22Rv1 (cell line): ENCODE measurements at regions not wholly inside any gene's neighbourhood (a gene's known extent, or its start where the extent isn't known, plus 50 kb on each side); places are given as distances from the start of the nearest gene placed in this dataset.
"Not testable (repeated sequence)": the region's sequence is repeated elsewhere in the genome, so short reads cannot be mapped to it uniquely, and the experiment has no call there.

Experiments used
- ZFX ChIP-seq: fragments of 450-650 bp; IDR thresholded peaks from 2 replicates; pipeline ENCODE4 v1.6.1; 2017; ENCODE audit warnings: antibody characterized with exemption, borderline replicate concordance
- TF ChIP-seq, protein P1 (sequence below): fragments of 450-650 bp; IDR thresholded peaks from 2 replicates; pipeline ENCODE4 v1.5.1; 2017; ENCODE audit warnings: mild to moderate bottlenecking

DNA sequence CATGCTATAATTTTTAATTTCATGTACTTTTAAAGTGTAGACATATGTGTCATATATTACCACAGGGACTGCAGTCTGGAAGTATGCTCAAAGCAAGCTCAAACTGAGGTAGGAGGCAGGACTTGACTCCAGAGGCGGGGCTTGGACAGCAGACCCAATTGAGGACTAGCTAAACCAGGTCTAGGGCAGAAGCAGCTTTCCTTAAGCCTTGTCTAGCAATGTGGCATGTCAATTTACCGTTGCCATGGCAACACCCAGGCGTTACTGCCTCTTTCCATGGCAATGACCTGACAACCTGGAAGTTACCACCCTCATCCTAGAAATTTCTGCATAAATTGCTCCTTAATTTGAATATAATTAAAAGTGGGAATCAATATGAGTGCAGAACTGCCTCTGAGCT, 249.2 kb upstream of the CXorf66 start:
- TF ChIP-seq, protein P1, sequence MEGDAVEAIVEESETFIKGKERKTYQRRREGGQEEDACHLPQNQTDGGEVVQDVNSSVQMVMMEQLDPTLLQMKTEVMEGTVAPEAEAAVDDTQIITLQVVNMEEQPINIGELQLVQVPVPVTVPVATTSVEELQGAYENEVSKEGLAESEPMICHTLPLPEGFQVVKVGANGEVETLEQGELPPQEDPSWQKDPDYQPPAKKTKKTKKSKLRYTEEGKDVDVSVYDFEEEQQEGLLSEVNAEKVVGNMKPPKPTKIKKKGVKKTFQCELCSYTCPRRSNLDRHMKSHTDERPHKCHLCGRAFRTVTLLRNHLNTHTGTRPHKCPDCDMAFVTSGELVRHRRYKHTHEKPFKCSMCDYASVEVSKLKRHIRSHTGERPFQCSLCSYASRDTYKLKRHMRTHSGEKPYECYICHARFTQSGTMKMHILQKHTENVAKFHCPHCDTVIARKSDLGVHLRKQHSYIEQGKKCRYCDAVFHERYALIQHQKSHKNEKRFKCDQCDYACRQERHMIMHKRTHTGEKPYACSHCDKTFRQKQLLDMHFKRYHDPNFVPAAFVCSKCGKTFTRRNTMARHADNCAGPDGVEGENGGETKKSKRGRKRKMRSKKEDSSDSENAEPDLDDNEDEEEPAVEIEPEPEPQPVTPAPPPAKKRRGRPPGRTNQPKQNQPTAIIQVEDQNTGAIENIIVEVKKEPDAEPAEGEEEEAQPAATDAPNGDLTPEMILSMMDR: not testable (repeated sequence)
- TF ChIP-seq ZFX: not testable (repeated sequence)
